ENCODE measurements at regions not wholly inside any gene's neighbourhood (a gene's known extent, or its start where the extent isn't known, plus 50 kb on each side); places are given as distances from the start of the nearest gene placed in this dataset.
"Not testable (repeated sequence)": the region's sequence is repeated elsewhere in the genome, so short reads cannot be mapped to it uniquely, and the experiment has no call there.

- H3K36me3 ChIP-seq: no peaks in the 10 kb centered on the region
- no peak overlapping the region for H3K27ac ChIP-seq
- no peak overlapping the region for H3K4me3 ChIP-seq
- no peaks in the 10 kb centered on the region for H3K9me3 ChIP-seq
- TF ChIP-seq POLR2A (IDR thresholded peaks at IDR 0.05): no peak
- TF ChIP-seq POLR2AphosphoS5 (IDR thresholded peaks at IDR 0.05): no peak
- no peak for TF ChIP-seq EP300 (IDR thresholded peaks at IDR 0.05)
- TF ChIP-seq CTCF (IDR thresholded peaks at IDR 0.05): no peak
- no peaks in the 10 kb centered on the region for H3K4me1 ChIP-seq
- H3K27me3 ChIP-seq: peaks cover 12% of the 10 kb centered on the region
- 82% methylated on average over 21 of the region's 35 CpGs for WGBS
- no peak for DNase-seq (ENCODE audit: low spot score in 2 of 2)
Observed at GRCh38 chr20:1735417-1736089, 78.0 kb upstream of the SIRPG start.

DNA sequence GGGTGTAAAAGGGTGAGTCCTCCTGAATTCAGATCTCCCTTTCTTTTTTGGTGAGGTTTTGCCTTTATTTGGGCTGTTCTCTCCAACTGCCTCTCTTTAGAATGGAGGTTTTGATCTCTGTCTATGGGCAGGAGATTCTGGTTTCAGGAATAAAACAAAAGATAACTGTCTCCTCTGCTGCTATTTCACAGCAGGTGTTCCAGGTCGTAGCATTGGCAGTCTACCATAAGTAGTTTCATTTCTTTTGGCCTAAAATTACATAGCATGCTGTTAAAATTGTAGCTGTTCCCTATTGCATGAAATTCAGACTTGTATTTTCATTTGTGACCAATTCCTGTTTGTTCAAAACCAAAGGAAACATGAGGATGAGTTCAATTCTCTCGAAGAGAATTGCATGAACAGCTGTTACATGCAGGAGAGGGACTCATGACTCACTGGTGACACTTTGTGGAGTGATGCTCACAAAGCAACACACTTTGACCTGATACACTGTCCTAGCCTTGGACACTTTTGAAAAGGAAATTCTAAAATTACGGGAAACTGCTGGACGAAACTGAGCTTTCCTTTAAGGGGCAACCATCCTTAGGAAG lies 76.8 kb upstream of the SIRPG start:
- Histone ChIP-seq H3K27ac (no peak overlapping the region), H3K27me3 (peaks cover 12% of the 10 kb centered on the region), H3K36me3 (no peaks in the 10 kb centered on the region), H3K9me3 (no peaks in the 10 kb centered on the region), H3K4me1 (no peaks in the 10 kb centered on the region), H3K4me3 (no peak overlapping the region)
- 56% methylated on average over 4 of the region's 4 CpGs for WGBS
- DNase-seq (ENCODE audit: low spot score in 2 of 2): no peak
- TF ChIP-seq POLR2A (IDR thresholded peaks at IDR 0.05): no peak
- TF ChIP-seq CTCF (IDR thresholded peaks at IDR 0.05): peak in 1 of 2 donors; percentile 5

- not testable (repeated sequence) for H3K27me3 ChIP-seq; H3K27ac ChIP-seq; H3K36me3 ChIP-seq; H3K4me1 ChIP-seq; H3K9me3 ChIP-seq; DNase-seq (ENCODE audit: low spot score in 2 of 2); H3K4me3 ChIP-seq
- 74% methylated on average over 6 of the region's 6 CpGs for WGBS
Observed at GRCh38 chr20:1731828-1732375, 74.3 kb upstream of the SIRPG start.

GRCh38 chr20:1730981-1731711 lies 73.6 kb upstream of the SIRPG start:
- WGBS: 70% methylated on average over 7 of the region's 8 CpGs
- not testable (repeated sequence) for DNase-seq (ENCODE audit: low spot score in 2 of 2); H3K4me3 ChIP-seq; H3K9me3 ChIP-seq; H3K4me1 ChIP-seq; H3K27ac ChIP-seq; H3K36me3 ChIP-seq; H3K27me3 ChIP-seq

DNA sequence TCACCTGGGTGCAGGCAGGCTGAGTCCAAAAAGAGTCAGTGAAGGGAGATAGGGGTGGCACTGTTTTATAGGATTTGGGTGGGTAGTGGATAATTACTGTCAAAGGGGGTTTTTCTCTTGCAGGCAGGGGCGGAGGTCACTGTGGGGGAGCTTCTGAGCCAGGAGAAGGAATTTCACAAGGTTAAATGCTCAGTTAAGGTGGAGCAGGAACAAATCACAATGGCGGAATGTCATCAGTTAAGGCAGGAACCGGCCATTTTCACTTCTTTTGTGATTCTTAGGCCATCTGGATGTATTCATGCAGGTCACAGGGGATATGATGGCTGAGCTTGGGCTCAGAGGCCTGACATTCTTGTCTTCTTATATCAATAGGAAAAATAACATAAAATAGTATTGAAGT lies 69.7 kb upstream of the SIRPG start:
- H3K4me1 ChIP-seq; DNase-seq (ENCODE audit: low spot score in 2 of 2); H3K4me3 ChIP-seq; H3K36me3 ChIP-seq; H3K27me3 ChIP-seq; H3K9me3 ChIP-seq; H3K27ac ChIP-seq: not testable (repeated sequence)
- WGBS: 84% methylated on average over 3 of the region's 3 CpGs

DNA sequence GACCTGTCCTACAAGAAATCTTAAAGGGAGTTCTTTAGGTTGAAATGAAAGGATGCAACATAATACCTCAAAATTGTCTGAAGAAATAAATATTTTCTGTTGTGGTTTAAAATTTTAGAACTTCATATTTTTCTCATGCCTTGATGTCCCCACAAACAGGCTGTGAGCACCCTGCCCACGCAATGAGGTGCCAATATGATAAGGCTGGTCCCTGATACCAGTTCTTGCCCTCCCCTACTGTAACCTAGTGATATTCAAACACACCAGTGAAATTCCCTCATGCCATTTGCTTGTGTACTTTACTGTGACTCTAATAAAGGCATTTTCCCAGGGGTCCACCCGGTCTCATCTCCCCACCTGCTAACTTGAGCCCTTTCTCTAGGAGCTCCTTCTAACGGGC lies 67.3 kb upstream of the SIRPG start:
- Histone ChIP-seq H3K4me3 (no peak overlapping the region), H3K9me3 (no peaks in the 10 kb centered on the region), H3K36me3 (no peaks in the 10 kb centered on the region), H3K4me1 (no peaks in the 10 kb centered on the region), H3K27ac (no peak overlapping the region), H3K27me3 (peaks cover 10% of the 10 kb centered on the region)
- no peak for DNase-seq (ENCODE audit: low spot score in 2 of 2)
- TF ChIP-seq CTCF (IDR thresholded peaks at IDR 0.05) (no peak), POLR2A (IDR thresholded peaks at IDR 0.05) (no peak), EP300 (IDR thresholded peaks at IDR 0.05) (no peak), POLR2AphosphoS5 (IDR thresholded peaks at IDR 0.05) (no peak)
- 78% methylated on average over 3 of the region's 3 CpGs for WGBS
